Lower leg skin (tissue), 3 donors: ENCODE measurements at regions not wholly inside any gene's neighbourhood (a gene's known extent, or its start where the extent isn't known, plus 50 kb on each side); places are given as distances from the start of the nearest gene placed in this dataset.
"Not testable (repeated sequence)": the region's sequence is repeated elsewhere in the genome, so short reads cannot be mapped to it uniquely, and the experiment has no call there.

Experiments
- DNase-seq, 2 donors: peaks; one replicate each; pipeline ENCODE4 v3.0.0-alpha.2; 2019; ENCODE audit warnings: low spot score in 2 of 2
- H3K4me3 ChIP-seq: fragments of 200-600 bp; sonication (generic); 2 replicates; pipeline ENCODE4 v1.5.1; 2017; ENCODE audit warnings: mild to moderate bottlenecking, low read depth; ENCODE audit not compliant: poor library complexity, severe bottlenecking
- WGBS, 2 donors: methylation state at CpG; one replicate each; pipeline ENCODE4 v1.1.5; 2018; 5-methylcytosine and 5-hydroxymethylcytosine counted together
- intact Hi-C: fragments of 100-400 bp; cut with DNase I; formaldehyde crosslinking; loops from one replicate; pipeline ENCODE4 v1.15.0; 2023; ENCODE audit warnings: low total_unique reads

DNA sequence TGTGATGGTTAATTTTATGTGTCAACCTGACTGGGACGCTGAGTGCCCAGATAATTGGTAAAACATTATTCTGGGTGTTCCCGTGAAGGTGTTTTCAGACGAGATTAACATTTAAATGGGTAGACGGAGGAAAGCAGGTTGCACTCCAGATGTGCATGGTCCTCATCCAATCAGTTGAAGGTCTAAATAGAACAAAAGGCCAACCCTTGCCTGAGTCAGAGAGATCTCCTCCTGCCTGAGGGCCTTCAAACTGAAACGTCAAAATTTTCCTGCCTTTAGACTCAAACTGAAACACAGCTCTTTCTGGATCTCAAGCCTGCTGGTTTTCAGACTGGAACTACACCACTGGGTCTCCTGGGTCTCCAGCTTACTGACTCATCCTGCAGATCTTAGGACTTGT is 73.5 kb downstream of the NPIPA8 start:
- H3K4me3 ChIP-seq, DNase-seq, intact Hi-C loops: not testable (repeated sequence)
- 54% methylated on average over 3 of the region's 5 CpGs; no CpG with 5 or more reads in 1 of the 2 donors for WGBS, 2 donors

DNA sequence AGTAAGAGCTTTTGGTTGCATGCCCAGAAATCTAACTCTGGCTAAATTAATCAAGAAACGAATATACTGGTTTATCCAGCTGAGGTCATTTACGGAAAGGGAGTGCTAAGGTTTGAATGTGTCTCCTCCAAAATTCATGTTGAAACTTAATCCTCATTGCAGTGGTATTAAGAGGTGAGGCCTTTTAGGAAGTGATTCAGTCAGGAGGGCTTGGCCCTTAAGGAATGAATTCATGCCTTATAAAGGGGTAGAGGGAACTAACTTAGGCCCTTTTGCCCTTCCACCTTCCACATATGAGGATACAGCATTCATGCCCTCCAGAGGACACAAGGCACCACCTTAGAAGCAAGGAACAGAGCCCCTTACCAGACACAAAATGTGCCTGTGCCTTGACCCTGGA is 74.7 kb downstream of the NPIPA8 start:
- intact Hi-C loops, H3K4me3 ChIP-seq: not testable (repeated sequence)
- WGBS, 2 donors: 44 to 48% methylated on average over 2 of the region's 2 CpGs

DNA sequence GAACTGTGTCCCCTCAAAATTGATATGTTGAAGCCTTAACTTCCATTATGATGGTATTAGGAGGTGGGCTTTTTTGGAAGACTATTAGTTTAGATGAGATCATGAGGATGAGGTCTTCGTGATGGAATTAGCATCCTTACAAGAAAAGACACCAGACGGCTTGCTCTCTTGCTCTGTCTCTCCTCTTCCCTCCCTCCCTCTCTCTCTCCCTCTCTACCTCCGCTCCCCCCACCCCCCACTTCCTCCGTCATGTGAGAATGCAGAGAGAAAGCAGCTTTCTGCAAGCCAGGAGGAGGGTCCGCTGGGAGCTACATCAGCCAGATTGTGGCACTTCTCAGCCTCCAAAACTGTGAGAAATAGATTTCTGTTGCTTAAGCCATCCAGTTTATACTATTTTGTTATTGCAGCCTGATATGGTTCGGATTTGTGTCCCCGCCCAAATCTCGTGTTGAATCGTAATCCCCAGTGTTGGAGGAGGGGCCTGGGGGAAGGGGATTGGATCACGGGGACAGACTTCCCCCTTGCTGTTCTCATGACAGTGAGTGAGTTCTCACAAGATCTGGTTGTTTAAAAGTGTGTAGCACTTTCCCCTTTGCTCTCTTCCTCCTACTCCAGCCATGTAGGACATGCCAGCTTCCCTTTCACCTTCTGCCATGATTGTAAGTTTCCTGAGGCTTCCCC is 76.9 kb downstream of the NPIPA8 start:
- intact Hi-C loops, DNase-seq, H3K4me3 ChIP-seq: not testable (repeated sequence)
- 0 to 4% methylated on average over 4 to 5 of the region's 10 CpGs for WGBS, 2 donors

More for the DNA sequence above, 74.7 kb downstream of the NPIPA8 start:
- DNase-seq: not testable (repeated sequence)

DNA sequence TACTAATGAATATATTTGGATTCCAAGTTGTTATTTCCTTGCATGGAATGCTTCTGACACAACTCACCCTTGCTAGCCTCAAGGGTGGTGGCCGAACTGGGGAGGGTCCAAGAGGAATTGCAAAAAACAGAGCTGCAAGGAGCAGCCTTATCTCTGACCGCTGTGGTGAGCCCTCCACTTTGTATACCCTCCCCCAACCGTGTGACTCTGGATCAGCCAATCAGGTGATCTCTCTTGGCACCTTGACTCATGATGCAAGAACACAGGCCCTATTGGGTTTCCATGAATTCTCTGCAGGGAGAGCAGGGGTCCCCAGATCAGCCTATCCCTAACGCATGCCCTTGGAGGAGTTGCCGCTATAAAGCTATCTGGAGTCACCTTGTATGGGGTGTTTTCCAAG is 83.6 kb downstream of the NPIPA8 start:
- intact Hi-C loops, H3K4me3 ChIP-seq, DNase-seq: not testable (repeated sequence)
- WGBS, 2 donors: 100% methylated on average over 1 of the region's 5 CpGs; no CpG with 5 or more reads in 1 of the 2 donors

DNA sequence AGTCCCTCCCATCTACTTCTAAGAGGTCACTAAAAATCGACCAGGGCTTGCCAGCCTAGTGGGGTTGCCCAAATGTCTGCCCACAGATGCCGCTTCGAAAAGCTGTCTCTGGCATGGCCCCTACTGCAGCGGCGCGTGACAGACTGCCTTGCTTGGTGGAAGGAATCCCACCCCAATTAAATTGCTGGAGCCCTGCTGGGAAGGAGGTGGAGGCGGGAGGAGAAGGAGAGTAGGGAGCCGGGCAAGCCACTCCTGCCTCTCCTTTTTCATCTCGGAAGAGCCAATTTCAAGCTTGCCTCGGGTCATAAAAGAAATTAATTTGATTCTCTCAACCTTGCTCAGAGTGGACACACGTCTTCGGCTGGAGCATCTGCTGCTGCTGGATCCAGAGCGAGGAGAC is 106.0 kb downstream of the NPIPA8 start:
- intact Hi-C loops, H3K4me3 ChIP-seq, DNase-seq: not testable (repeated sequence)
- 4 to 45% methylated on average over 4 to 9 of the region's 13 CpGs for WGBS, 2 donors

DNA sequence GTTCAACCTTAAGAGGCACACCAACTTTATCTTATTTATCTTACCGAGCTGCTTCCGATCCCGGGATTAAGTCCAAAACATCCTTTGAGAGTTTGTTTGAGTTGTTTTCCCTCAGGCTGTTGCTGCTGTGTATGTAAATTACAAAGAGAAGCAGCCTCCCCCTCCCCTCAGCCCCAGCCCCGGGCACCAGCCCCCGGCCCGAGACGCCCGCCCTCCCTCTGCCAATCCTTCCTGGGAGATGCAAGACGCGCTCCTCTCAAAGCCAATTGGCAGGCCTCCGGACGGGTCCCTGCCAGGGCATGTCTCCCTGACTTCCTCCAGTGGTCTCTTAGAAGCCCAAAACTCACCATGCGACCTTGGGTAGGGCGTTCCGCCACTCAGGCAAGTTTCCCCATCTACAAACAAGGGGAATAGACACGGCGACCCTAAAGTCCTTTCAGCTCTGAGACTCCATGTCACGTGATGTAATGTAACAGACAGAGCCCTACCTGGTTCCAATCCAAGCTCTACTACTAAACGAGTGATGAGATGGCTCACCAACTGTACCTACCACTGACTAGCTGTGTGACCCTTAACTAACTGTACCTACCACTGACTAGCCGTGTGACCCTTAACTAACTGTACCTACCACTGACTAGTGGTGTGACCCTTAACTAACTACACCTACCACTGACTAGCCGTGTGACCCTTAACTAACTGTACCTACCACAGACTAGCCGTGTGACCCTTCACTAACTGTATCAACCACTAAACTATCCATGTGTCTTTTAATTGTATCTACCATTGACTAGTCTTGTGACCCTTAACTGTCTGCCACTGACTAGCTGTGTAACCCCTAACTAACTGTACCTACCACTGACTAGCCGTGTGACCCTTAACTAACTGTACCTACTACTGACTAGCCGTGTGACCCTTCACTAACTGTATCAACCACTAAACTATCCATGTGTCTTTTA is 114.2 kb downstream of the NPIPA8 start:
- DNase-seq, intact Hi-C loops, H3K4me3 ChIP-seq: not testable (repeated sequence)
- 48 to 77% methylated on average over 9 of the region's 24 CpGs for WGBS, 2 donors

DNA sequence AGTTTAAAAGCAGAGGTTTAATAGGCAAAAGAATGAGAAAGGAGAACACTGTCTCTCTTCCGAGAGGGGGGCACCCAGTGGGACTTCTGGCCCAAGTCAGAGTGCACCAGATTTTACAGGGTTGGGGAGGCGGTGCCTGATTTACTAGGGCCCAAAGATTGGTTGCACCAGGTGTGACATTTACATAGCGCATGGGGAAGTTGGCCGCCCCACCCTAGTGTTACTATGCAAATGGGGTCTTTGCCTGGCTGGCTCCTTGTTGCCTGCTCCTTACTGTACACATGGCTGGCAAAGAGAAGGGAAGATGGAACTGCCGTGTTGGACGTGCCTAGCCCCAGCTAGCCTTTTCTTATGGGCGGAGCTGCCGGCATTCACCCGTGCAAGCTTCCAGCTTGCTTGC is 118.8 kb downstream of the NPIPA8 start:
- WGBS, 2 donors: 40% methylated on average over 1 of the region's 9 CpGs; no CpG with 5 or more reads in 1 of the 2 donors
- intact Hi-C loops, DNase-seq, H3K4me3 ChIP-seq: not testable (repeated sequence)

DNA sequence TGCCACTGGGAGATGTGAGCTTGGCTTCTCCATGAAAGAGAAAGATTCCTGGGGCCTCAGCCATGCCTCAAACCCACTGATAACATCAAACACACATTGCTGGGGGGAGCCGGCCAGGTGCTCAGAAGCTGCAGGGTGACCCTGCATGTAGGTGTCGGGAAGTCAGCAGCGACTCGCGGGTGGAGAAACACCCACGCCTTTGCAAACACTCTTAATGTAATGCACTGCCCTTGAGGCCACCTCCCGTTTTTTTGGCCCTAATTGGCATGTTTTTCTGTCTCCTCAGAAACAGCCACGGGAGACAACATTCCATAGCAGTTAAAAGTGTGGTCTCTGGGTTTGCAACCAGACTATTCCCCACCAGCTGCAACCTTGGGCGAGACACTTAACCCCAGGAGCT is 119.7 kb downstream of the NPIPA8 start:
- intact Hi-C loops, H3K4me3 ChIP-seq, DNase-seq: not testable (repeated sequence)
- WGBS, 2 donors: 19 to 25% methylated on average over 7 to 8 of the region's 9 CpGs

DNA sequence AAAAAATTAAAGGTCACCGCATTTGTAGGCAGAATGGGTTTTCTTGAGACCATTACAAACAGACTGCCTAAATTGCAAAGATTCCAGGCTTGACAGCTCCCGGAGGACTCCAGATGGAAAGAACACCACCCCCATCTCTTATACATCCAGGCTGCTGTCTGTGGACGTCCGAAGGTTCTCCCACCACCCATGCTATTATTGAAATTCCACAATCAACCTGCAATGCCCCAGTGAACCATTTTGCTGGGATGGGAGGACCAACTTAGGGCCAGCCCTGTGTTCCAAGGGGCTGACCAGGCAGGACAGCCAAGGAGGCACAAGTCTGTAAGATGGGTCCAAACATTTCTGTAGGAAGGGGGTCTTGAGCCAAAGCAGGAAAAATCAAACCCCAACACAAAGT is 122.7 kb downstream of the NPIPA8 start:
- intact Hi-C loops, H3K4me3 ChIP-seq, DNase-seq: not testable (repeated sequence)
- 57 to 60% methylated on average over 4 of the region's 4 CpGs for WGBS, 2 donors

DNA sequence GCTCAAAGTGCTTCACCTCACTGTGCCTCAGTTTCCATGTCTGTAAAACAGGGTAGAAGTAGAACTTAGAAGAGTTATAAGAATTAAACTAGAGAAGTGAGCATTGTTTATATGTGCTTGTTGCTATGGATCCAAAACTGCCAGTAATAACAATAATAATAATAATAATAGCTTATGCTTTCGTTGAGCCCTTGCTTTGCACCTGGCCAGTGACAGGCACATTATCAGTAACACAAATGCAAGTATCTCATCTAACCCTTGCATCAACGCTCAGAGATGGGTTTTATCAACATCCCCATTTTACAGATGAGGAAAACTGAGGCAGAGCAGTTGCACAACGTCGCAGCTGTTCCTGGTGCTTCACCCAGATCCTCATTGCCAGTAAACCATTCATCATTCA is 125.0 kb downstream of the NPIPA8 start:
- H3K4me3 ChIP-seq, intact Hi-C loops, DNase-seq: not testable (repeated sequence)
- WGBS, 2 donors: 86 to 90% methylated on average over 4 of the region's 4 CpGs

DNA sequence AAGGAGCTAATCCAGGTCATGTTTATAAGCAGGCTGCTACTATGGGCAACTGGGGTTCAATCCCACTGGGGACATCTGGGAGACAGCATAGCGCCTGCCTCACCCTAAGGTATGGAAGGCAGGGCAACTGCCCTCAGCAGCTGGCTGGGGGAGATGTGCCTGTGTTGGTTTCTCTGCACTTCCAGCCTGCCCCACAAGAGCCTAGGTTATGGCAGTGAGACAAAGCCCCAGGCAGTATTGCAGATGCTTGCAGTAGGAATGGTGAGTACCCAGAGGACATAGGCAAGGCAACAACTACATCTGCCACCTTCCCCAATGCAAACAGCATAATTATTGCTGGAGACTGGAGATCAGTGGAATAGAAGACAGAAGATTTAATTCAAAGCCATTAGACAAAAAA is 131.8 kb downstream of the NPIPA8 start:
- H3K4me3 ChIP-seq, DNase-seq, intact Hi-C loops: not testable (repeated sequence)
- WGBS, 2 donors: 60% methylated on average over 1 of the region's 1 CpG; no CpG with 5 or more reads in 1 of the 2 donors

DNA sequence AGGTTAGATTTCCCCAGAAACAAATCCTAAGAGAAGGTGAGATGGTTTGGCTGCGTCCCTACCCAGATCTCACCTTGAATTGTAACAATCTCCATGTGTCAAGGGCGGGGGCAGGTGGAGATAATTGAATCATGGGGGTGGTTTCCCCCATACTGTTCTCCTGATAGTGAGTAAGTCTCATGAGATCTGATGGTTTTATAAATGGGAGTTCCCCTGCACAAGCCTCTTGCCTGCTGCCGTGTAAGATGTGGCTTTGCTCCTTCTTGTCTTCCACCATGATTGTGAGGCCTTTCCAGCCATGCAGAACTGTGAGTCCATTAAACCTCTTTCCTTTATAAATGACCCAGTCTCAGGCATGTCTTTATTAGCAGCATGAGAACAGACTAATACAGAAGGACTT is 132.2 kb downstream of the NPIPA8 start:
- DNase-seq, intact Hi-C loops, H3K4me3 ChIP-seq: not testable (repeated sequence)
- WGBS, 2 donors: 81 to 86% methylated on average over 2 to 3 of the region's 3 CpGs

DNA sequence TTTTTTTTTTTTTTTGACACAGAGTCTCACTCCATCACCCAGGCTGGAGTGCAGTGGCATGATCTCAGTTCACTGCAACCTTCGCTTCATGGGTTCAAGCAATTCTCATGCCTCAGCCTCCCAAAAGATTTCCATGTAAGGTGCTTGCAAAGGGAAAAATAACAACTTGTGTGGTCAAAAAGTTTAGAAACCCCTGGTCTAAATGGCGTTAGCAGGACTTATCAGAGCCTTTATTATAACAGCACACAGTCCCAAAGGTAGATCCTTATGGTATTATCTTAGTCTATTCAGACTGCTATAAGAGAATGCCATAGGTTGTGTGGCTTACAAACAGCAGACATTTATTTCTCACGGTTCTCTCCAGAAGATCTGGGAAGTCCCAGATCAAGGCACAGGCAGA is 135.0 kb downstream of the NPIPA8 start:
- H3K4me3 ChIP-seq, intact Hi-C loops, DNase-seq: not testable (repeated sequence)
- WGBS, 2 donors: 81 to 86% methylated on average over 3 of the region's 3 CpGs

DNA sequence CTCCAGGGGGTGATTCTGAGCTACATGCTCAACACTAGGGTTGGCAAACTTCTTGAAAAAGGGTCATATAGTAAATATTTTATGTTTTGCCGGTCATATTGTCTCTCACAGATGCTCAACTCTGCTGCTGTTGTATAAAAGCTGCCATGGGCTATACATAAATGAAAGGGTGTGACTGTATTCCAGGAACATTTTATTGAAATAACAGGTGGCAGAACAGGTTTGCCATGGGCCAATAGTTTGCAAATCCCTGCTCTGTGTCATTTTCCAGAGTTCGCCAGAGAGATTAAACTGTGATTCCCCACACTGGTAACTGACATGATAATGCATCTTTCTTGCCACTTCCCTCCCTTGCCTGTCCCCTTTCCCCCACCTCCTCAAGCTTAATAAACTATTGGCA is 144.1 kb downstream of the NPIPA8 start:
- H3K4me3 ChIP-seq, DNase-seq, intact Hi-C loops: not testable (repeated sequence)
- 42 to 87% methylated on average over 1 to 2 of the region's 2 CpGs for WGBS, 2 donors

DNA sequence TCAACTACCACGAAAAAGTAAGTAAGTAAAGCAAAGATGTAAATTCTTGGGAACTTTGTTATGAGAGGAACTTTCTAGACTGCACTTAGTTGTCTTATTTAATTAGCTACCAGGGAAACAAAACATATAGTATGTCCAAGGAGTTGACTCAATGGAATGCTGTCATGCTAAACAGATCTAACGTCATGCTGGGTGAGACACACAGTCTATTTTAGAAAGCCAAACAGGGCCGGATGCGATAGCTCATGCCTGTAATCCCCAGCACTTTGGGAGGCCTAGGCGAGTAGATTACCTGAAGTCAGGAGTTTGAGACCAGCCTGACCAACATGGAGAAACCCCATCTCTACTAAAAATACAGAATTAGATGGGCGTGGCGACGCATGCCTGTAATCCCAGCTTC is 146.4 kb downstream of the NPIPA8 start:
- H3K4me3 ChIP-seq, intact Hi-C loops, DNase-seq: not testable (repeated sequence)
- WGBS, 2 donors: 28 to 31% methylated on average over 1 of the region's 8 CpGs
